K562 (cell line): ENCODE measurements at regions not wholly inside any gene's neighbourhood (a gene's known extent, or its start where the extent isn't known, plus 50 kb on each side); places are given as distances from the start of the nearest gene placed in this dataset.

ENCODE experiments used
- ATAC-seq: fragments of 200-7000 bp; cut with Tn5 transposase; 3 replicates; pipeline ENCODE4 v1.9.1; 2020; ENCODE audit warnings: moderate library complexity
- BruUV-seq: library from RNA; stranded (reverse); fragments of 400-500 nt; replicated peaks from 2 replicates; lab custom pipeline; 2021; lab: Mats Ljungman, UMichigan
- CTCF ChIA-PET: fragments of 300-600 bp; formaldehyde crosslinking; extraction: SDS; loops from one replicate; lab custom pipeline; 2021; ENCODE audit warnings: low intra/inter-chr PET ratio; lab: Yijun Ruan, JAX
- POLR2A ChIA-PET: fragments of 300-600, 350-650 bp; sonication (Branson Sonifier 250); formaldehyde crosslinking; extraction: SDS; loops from one replicate; lab custom pipeline; 2021; ENCODE audit warnings: antibody characterized with exemption, inconsistent platforms; lab: Yijun Ruan, JAX
- DNase-seq, 4 experiments: peaks; one replicate each; pipeline versions ENCODE4 v3.0.0 to v3.0.0-alpha.2; 2011 to 2018; ENCODE audit warnings: low spot score in 3 of 4, mixed read lengths in 3 of 4; ENCODE audit errors: extremely low read depth in 1 of 4
- FAIRE-seq: peaks from 2 replicates; lab custom pipeline; 2011; peaks lifted over from hg19 to GRCh38; lab: Jason Lieb, UNC
- H2AFZ ChIP-seq: 2 replicates; pipeline ENCODE4 v1.6.0; 2011; ENCODE audit warnings: low read depth, low read length, control low read depth, inconsistent platforms
- H3K27ac ChIP-seq: fragments of 200-600 bp; 3 replicates; pipeline ENCODE4 v1.8.0; 2011; ENCODE audit warnings: low read depth, mild to moderate bottlenecking, control low read depth, inconsistent platforms, low read length, moderate library complexity, mixed read lengths; ENCODE audit errors: extremely low read depth
- H3K27me3 ChIP-seq, 2 experiments: fragments of 300-600 bp in 1 of 2; 2 replicates in 1 of 2; 3 replicates in 1 of 2; pipeline versions ENCODE4 v1.6.0 to v1.8.0; 2011; ENCODE audit warnings: inconsistent platforms in 2 of 2, low read length in 2 of 2, mild to moderate bottlenecking in 1 of 2, mixed read lengths in 1 of 2, moderate library complexity in 1 of 2; ENCODE audit not compliant: control insufficient read depth in 2 of 2, insufficient read depth in 2 of 2
- H3K36me3 ChIP-seq: fragments of 300-600 bp; 3 replicates; pipeline ENCODE4 v1.8.0; 2011; ENCODE audit warnings: mild to moderate bottlenecking, low read length, inconsistent platforms; ENCODE audit not compliant: control insufficient read depth, insufficient read depth
- H3K4me1 ChIP-seq, 2 experiments: fragments of 200-600 bp in 1 of 2; replicated peaks in 1 of 2; 2 replicates in 1 of 2; 3 replicates in 1 of 2; pipeline versions ENCODE4 v1.5.1 to v1.8.0; 2011; ENCODE audit warnings: inconsistent platforms in 2 of 2, low read length in 2 of 2, mild to moderate bottlenecking in 1 of 2, mixed read lengths in 1 of 2, moderate library complexity in 1 of 2; ENCODE audit not compliant: control insufficient read depth in 2 of 2, insufficient read depth in 2 of 2
- H3K4me2 ChIP-seq: 2 replicates; pipeline ENCODE4 v1.6.1; 2011; ENCODE audit warnings: low read length, control low read depth, inconsistent platforms, mixed read lengths; ENCODE audit not compliant: insufficient read depth
- H3K4me3 ChIP-seq: fragments of 200-600 bp; sonication (generic), shearing (Covaris generic); 2 replicates; pipeline ENCODE4 v1.5.1; 2016; ENCODE audit warnings: control low read depth, inconsistent platforms
- H3K79me2 ChIP-seq: fragments of 200-600 bp; 3 replicates; pipeline ENCODE4 v1.8.0; 2011; ENCODE audit warnings: low read length, inconsistent platforms; ENCODE audit not compliant: control insufficient read depth, insufficient read depth
- H3K9ac ChIP-seq, 2 experiments: 2 replicates each; pipeline versions ENCODE4 v1.6.0 to v1.6.1; 2011; ENCODE audit warnings: low read depth in 2 of 2, low read length in 2 of 2, control low read depth in 1 of 2, inconsistent platforms in 1 of 2, mild to moderate bottlenecking in 1 of 2, mixed read lengths in 1 of 2; ENCODE audit not compliant: insufficient read depth in 1 of 2
- H3K9me1 ChIP-seq: one replicate; pipeline ENCODE4 v1.6.0; 2011; ENCODE audit warnings: inconsistent platforms, mild to moderate bottlenecking, low read length, moderate library complexity; ENCODE audit not compliant: control insufficient read depth, insufficient read depth
- H3K9me3 ChIP-seq: replicated peaks from 2 replicates; pipeline ENCODE4 v1.5.1; 2011; ENCODE audit warnings: low read depth, low read length, inconsistent platforms; ENCODE audit not compliant: control insufficient read depth, insufficient read depth
- H4K20me1 ChIP-seq: replicated peaks from 2 replicates; pipeline ENCODE4 v1.6.1; 2011; ENCODE audit warnings: low read length, inconsistent platforms, mixed read lengths; ENCODE audit not compliant: control insufficient read depth, insufficient read depth
- EWSR1 ChIP-seq: fragments of 450-650 bp; IDR thresholded peaks from 2 replicates; pipeline ENCODE4 v1.6.1; 2018; ENCODE audit warnings: borderline replicate concordance, mild to moderate bottlenecking, low read depth, moderate library complexity; ENCODE audit not compliant: partially characterized antibody
- KLF6 ChIP-seq: fragments of 250-450 bp; sonication (Bioruptor Pico); IDR thresholded peaks from 2 replicates; pipeline ENCODE4 v1.4.0; 2020; ENCODE audit warnings: mild to moderate bottlenecking, moderate library complexity, borderline replicate concordance
- NFIX ChIP-seq: fragments of 250-450 bp; sonication (Bioruptor Pico); IDR thresholded peaks from 2 replicates; pipeline ENCODE4 v1.4.0; 2020; ENCODE audit warnings: low read depth, mild to moderate bottlenecking, moderate library complexity
- RHOXF2B ChIP-seq: fragments of 250-450 bp; sonication (Bioruptor Pico); conservative IDR thresholded peaks from 2 replicates; pipeline ENCODE4 v1.5.1; 2021
- SRSF1 ChIP-seq: fragments of 200-400 bp; formaldehyde crosslinking; IDR thresholded peaks from 2 replicates; pipeline ENCODE4 v1.6.1; 2017; ENCODE audit warnings: mild to moderate bottlenecking, low read depth, low read length, moderate library complexity
- SRSF9 ChIP-seq: fragments of 200-400 bp; formaldehyde crosslinking; IDR thresholded peaks from 2 replicates; pipeline ENCODE4 v1.6.1; 2017; ENCODE audit warnings: low read depth, low read length, borderline replicate concordance
- U2AF1 ChIP-seq: fragments of 200-400 bp; formaldehyde crosslinking; optimal IDR thresholded peaks from 2 replicates; pipeline ENCODE3; 2017; ENCODE audit warnings: mild to moderate bottlenecking, low read depth, low read length, moderate library complexity
- ZNF431 ChIP-seq: sonication (generic); formaldehyde crosslinking; IDR thresholded peaks from 2 replicates; pipeline ENCODE4 v1.8.0; 2022; ENCODE audit warnings: mild to moderate bottlenecking, missing genetic modification reagents
- in situ Hi-C: fragments of 300-500 bp; cut with MboI; formaldehyde crosslinking; loops from 4 replicates; pipeline ENCODE4 v1.15.0; 2018; ENCODE audit warnings: inconsistent platforms, mixed read lengths
- intact Hi-C: fragments of 100-400 bp; cut with micrococcal nuclease; formaldehyde crosslinking; loops from 2 replicates; pipeline ENCODE4 v1.14.2; 2022
- TF ChIP-seq, protein P1 (sequence below): fragments of 250-450 bp; sonication (Bioruptor Pico); IDR thresholded peaks from 2 replicates; pipeline ENCODE4 v1.5.1; 2021; ENCODE audit warnings: mild to moderate bottlenecking
- TF ChIP-seq, protein P2 (sequence below): sonication (generic); IDR thresholded peaks from 2 replicates; pipeline ENCODE4 v1.6.1; 2016
- TF ChIP-seq, protein P3 (sequence below): IDR thresholded peaks from 3 replicates; pipeline ENCODE4 v1.6.1; 2011; ENCODE audit warnings: borderline replicate concordance, mild to moderate bottlenecking, moderate library complexity; ENCODE audit not compliant: insufficient read length; ENCODE audit errors: extremely low read depth

DNA sequence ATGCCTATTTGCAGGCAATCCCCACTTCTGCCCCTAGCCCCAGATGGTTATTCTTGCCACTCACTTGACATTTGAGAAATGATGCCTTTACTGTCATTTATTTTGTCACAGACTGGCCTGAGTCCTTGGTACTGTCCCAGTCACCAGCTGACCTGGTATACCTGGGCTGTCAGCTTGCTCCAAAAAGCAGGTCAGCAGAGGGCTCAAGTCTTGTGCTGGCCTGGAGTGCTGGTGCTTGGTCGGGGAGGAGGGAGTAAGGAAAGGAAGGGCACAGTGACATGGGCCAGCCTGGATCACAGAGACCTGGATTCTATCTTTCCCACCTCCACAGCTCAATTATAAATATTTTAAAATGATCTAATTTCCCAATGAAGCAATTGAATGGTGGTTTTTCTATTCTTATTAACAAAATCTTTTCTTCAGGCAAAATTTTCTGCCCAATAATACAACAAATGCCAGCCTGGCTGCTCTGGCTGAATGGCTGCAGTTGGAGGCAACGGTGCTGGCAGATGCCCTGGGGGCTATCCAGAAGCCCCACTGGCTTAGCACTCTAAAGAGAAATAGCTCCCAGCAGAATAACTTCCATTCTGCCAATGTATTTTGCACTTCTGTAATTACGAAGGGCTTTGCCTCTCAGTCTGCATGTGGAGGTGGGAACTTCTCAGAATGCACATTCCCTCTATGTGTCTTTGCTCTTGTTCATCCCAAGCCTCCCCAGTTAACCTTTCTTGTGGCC is 160.6 kb downstream of the GADD45G start (continued):
- no peak for TF ChIP-seq ZNF431 (CRISPR knock-in tag)

DNA sequence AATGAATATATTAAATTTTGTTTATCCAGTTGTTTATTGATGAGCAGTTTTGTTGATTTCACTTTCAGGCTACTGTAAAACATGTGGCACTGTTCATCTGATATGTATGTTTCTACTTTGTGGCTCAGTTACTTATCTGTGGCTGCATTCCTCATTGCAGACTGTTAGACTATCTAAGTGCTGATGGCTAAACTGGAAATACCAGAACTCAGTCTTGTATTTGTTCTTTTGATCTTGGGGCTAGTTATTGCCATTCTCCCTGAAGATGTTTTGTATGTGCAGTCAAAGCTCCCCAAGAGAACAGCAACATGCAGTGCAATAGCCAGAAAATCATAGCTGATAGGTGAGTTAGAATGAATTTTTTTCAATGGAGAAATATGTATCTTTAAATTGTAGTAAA is 162.2 kb downstream of the GADD45G start:
- BruUV-seq: no TSS peak
- Histone ChIP-seq H3K79me2 (no peaks in the 10 kb centered on the region), H3K27ac (no peak overlapping the region), H3K4me1 (no peaks in the 10 kb centered on the region), H3K9ac (no peak overlapping the region), H3K9me1 (no peaks in the 10 kb centered on the region), H2AFZ (no peak overlapping the region), H3K4me3 (no peak overlapping the region), H4K20me1 (no peaks in the 10 kb centered on the region), H3K27me3 (peaks cover 0 to 6% of the 10 kb centered on the region in 2 experiments; a peak in 1 of 5 replicates), H3K9me3 (no peaks in the 10 kb centered on the region), H3K36me3 (no peaks in the 10 kb centered on the region), H3K4me2 (no peak overlapping the region)
- DNase-seq: no peak
- CTCF ChIA-PET: no interaction called here
- in situ Hi-C loops (no loop called here), intact Hi-C loops (no loop called here)
- POLR2A ChIA-PET: no interaction called here
- FAIRE-seq: no peak
- no peak for ATAC-seq
- TF ChIP-seq, protein P1, sequence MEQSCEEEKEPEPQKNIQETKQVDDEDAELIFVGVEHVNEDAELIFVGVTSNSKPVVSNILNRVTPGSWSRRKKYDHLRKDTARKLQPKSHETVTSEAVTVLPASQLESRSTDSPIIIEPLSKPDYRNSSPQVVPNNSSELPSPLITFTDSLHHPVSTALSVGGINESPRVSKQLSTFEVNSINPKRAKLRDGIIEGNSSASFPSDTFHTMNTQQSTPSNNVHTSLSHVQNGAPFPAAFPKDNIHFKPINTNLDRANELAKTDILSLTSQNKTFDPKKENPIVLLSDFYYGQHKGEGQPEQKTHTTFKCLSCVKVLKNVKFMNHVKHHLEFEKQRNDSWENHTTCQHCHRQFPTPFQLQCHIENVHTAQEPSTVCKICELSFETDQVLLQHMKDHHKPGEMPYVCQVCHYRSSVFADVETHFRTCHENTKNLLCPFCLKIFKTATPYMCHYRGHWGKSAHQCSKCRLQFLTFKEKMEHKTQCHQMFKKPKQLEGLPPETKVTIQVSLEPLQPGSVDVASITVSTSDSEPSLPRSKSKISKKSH (CRISPR knock-in tag): no peak
- TF ChIP-seq SRSF9: no peak
- TF ChIP-seq, protein P2, sequence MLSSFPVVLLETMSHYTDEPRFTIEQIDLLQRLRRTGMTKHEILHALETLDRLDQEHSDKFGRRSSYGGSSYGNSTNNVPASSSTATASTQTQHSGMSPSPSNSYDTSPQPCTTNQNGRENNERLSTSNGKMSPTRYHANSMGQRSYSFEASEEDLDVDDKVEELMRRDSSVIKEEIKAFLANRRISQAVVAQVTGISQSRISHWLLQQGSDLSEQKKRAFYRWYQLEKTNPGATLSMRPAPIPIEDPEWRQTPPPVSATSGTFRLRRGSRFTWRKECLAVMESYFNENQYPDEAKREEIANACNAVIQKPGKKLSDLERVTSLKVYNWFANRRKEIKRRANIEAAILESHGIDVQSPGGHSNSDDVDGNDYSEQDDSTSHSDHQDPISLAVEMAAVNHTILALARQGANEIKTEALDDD: no peak
- TF ChIP-seq U2AF1: no peak
- TF ChIP-seq, protein P3, sequence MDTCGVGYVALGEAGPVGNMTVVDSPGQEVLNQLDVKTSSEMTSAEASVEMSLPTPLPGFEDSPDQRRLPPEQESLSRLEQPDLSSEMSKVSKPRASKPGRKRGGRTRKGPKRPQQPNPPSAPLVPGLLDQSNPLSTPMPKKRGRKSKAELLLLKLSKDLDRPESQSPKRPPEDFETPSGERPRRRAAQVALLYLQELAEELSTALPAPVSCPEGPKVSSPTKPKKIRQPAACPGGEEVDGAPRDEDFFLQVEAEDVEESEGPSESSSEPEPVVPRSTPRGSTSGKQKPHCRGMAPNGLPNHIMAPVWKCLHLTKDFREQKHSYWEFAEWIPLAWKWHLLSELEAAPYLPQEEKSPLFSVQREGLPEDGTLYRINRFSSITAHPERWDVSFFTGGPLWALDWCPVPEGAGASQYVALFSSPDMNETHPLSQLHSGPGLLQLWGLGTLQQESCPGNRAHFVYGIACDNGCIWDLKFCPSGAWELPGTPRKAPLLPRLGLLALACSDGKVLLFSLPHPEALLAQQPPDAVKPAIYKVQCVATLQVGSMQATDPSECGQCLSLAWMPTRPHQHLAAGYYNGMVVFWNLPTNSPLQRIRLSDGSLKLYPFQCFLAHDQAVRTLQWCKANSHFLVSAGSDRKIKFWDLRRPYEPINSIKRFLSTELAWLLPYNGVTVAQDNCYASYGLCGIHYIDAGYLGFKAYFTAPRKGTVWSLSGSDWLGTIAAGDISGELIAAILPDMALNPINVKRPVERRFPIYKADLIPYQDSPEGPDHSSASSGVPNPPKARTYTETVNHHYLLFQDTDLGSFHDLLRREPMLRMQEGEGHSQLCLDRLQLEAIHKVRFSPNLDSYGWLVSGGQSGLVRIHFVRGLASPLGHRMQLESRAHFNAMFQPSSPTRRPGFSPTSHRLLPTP: no peak
- TF ChIP-seq EWSR1: no peak
- TF ChIP-seq NFIX: no peak
- no peak for TF ChIP-seq KLF6 (CRISPR knock-in tag)
- TF ChIP-seq RHOXF2B (CRISPR knock-in tag): no peak
- TF ChIP-seq SRSF1: no peak
